ENCODE measurements at regions not wholly inside any gene's neighbourhood (a gene's known extent, or its start where the extent isn't known, plus 50 kb on each side); places are given as distances from the start of the nearest gene placed in this dataset.

- H3K36me3 Mint-ChIP-seq (ENCODE audit: low read depth), result no peaks in the 10 kb centered on the region
- ChIA-PET CTCF (no interaction called here), POLR2A (no interaction called here)
- H3K27ac Mint-ChIP-seq, result no peak overlapping the region
- H3K27me3 Mint-ChIP-seq, result no peaks in the 10 kb centered on the region
- TF ChIP-seq CTCF (IDR thresholded peaks at IDR 0.05), result no peak
- intact Hi-C loops (cut with micrococcal nuclease), result no loop called here
- no peaks in the 10 kb centered on the region for H3K9me3 Mint-ChIP-seq
- ATAC-seq (ENCODE audit: low read depth) (no peak), DNase-seq (no peak)
- H3K4me3 Mint-ChIP-seq, result no peak overlapping the region
- no peaks in the 10 kb centered on the region for H3K4me1 Mint-ChIP-seq
Observed at GRCh38 chr13:72537782-72538181, 189.6 kb downstream of the MZT1 start.

- DNase-seq, result no peak
- H3K27me3 Mint-ChIP-seq, result no peaks in the 10 kb centered on the region
- ChIA-PET POLR2A (no interaction called here), CTCF (no interaction called here)
- H3K27ac Mint-ChIP-seq, result no peak overlapping the region
- H3K4me1 Mint-ChIP-seq, result no peaks in the 10 kb centered on the region
- no peaks in the 10 kb centered on the region for H3K9me3 Mint-ChIP-seq
- no peak for TF ChIP-seq CTCF (IDR thresholded peaks at IDR 0.05)
- no peak overlapping the region for H3K4me3 Mint-ChIP-seq
- ATAC-seq (ENCODE audit: low read depth), result no peak
- intact Hi-C loops (cut with micrococcal nuclease), result no loop called here
- no peaks in the 10 kb centered on the region for H3K36me3 Mint-ChIP-seq (ENCODE audit: low read depth)
Observed at GRCh38 chr13:72537395-72537780, 190.0 kb downstream of the MZT1 start.

GRCh38 chr13:72536714-72537394 lies 190.6 kb downstream of the MZT1 start:
- Mint-ChIP-seq H3K9me3 (no peaks in the 10 kb centered on the region), H3K27ac (no peak overlapping the region), H3K4me1 (no peaks in the 10 kb centered on the region), H3K4me3 (no peak overlapping the region), H3K36me3 (ENCODE audit: low read depth) (no peaks in the 10 kb centered on the region), H3K27me3 (no peaks in the 10 kb centered on the region)
- TF ChIP-seq CTCF (IDR thresholded peaks at IDR 0.05), result no peak
- ChIA-PET POLR2A (no interaction called here), CTCF (no interaction called here)
- DNase-seq, result no peak
- no peak for ATAC-seq (ENCODE audit: low read depth)
- intact Hi-C loops (cut with micrococcal nuclease), result no loop called here

GRCh38 chr13:72534951-72535640 lies 192.3 kb downstream of the MZT1 start:
- H3K9me3 Mint-ChIP-seq, result no peaks in the 10 kb centered on the region
- H3K27me3 Mint-ChIP-seq, result no peaks in the 10 kb centered on the region
- no peak overlapping the region for H3K27ac Mint-ChIP-seq
- no peaks in the 10 kb centered on the region for H3K36me3 Mint-ChIP-seq (ENCODE audit: low read depth)
- H3K4me3 Mint-ChIP-seq, result no peak overlapping the region
- no peak for ATAC-seq (ENCODE audit: low read depth)
- intact Hi-C loops (cut with micrococcal nuclease), result no loop called here
- TF ChIP-seq CTCF (IDR thresholded peaks at IDR 0.05), result no peak
- CTCF ChIA-PET, result no interaction called here
- H3K4me1 Mint-ChIP-seq, result no peaks in the 10 kb centered on the region
- POLR2A ChIA-PET, result no interaction called here
- no peak for DNase-seq

GRCh38 chr13:72530471-72530870 lies 197.0 kb downstream of the MZT1 start:
- Mint-ChIP-seq H3K4me3 (no peak overlapping the region), H3K27ac (no peak overlapping the region), H3K27me3 (no peaks in the 10 kb centered on the region), H3K4me1 (no peaks in the 10 kb centered on the region), H3K36me3 (ENCODE audit: low read depth) (no peaks in the 10 kb centered on the region), H3K9me3 (peaks cover 3% of the 10 kb centered on the region)
- POLR2A ChIA-PET, result no interaction called here
- TF ChIP-seq CTCF (IDR thresholded peaks at IDR 0.05), result no peak
- intact Hi-C loops (cut with micrococcal nuclease), result no loop called here
- CTCF ChIA-PET, result no interaction called here
- no peak for DNase-seq
- ATAC-seq (ENCODE audit: low read depth), result no peak

Measured in activated B cell treated with CpG ODN at 0.5 μM for 24 hours (primary cell).